ENCODE measurements at regions not wholly inside any gene's neighbourhood (a gene's known extent, or its start where the extent isn't known, plus 50 kb on each side); places are given as distances from the start of the nearest gene placed in this dataset.
A peak's percentile ranks its signal among the peaks of the same experiment; 100 is the strongest.

- WGBS (ENCODE audit: insufficient coverage, low coverage, missing lambda C conversion rate), result 15% methylated on average over 2 of the region's 2 CpGs
- TF ChIP-seq TRIM28 (IDR thresholded peaks at IDR 0.05), result peak; percentile 65; the same call in 1 of the 2 replicates
- TF ChIP-seq TRIM24 (IDR thresholded peaks at IDR 0.05), result 0 out of 4 replicates have a peak, but pooled peaks of 1 of the 2 experiments have one; percentile 36
- TF ChIP-seq FIP1L1 (IDR thresholded peaks at IDR 0.05; ENCODE audit: low read depth, low read length, poor library complexity, severe bottlenecking), result no peak
- TF ChIP-seq DACH1 (IDR thresholded peaks at IDR 0.05; ENCODE audit: partially characterized antibody), result no peak
- TF ChIP-seq CBX3 (IDR thresholded peaks at IDR 0.05; ENCODE audit: borderline replicate concordance in 1 of 2, low read length in 2 of 2), result peak in 1 of 2 experiments; percentile 62; a peak in 2 of 3 replicates
- TF ChIP-seq DEAF1 (CRISPR knock-in tag; IDR thresholded peaks at IDR 0.05), result no peak
- no peak for TF ChIP-seq PATZ1 (CRISPR knock-in tag; IDR thresholded peaks at IDR 0.05; ENCODE audit: borderline replicate concordance)
- no peak for TF ChIP-seq HDGF (IDR thresholded peaks at IDR 0.05)
- no peak for TF ChIP-seq ZSCAN32 (CRISPR knock-in tag; IDR thresholded peaks at IDR 0.05)
- no peak overlapping the region for H3K4me2 ChIP-seq (ENCODE audit: insufficient read depth, low read length)
- no peak overlapping the region for H3K27ac ChIP-seq (ENCODE audit: extremely low read depth, low read depth, low read length)
- FAIRE-seq, result no peak
- H2AFZ ChIP-seq (ENCODE audit: low read depth, low read length), result no peak overlapping the region
- in situ Hi-C loops (cut with MboI) (no loop called here), intact Hi-C loops (cut with micrococcal nuclease) (no loop called here)
- H3K27me3 ChIP-seq (ENCODE audit: control insufficient read depth in 2 of 2, insufficient read depth in 2 of 2, low read length in 2 of 2), result no peaks in the 10 kb centered on the region; a peak in 1 of 5 replicates
- BruUV-seq (replicated peaks), result no TSS peak
- H3K4me3 ChIP-seq, result no peak overlapping the region
- no peaks in the 10 kb centered on the region for H3K79me2 ChIP-seq (ENCODE audit: control insufficient read depth, insufficient read depth, low read length)
- no peaks in the 10 kb centered on the region for H3K9me3 ChIP-seq (replicated peaks; ENCODE audit: control insufficient read depth, insufficient read depth, low read depth, low read length)
- CTCF ChIA-PET (ENCODE audit: low intra/inter-chr PET ratio), result no interaction called here
- no peaks in the 10 kb centered on the region for H4K20me1 ChIP-seq (replicated peaks; ENCODE audit: control insufficient read depth, insufficient read depth, low read length)
- no peaks in the 10 kb centered on the region for H3K36me3 ChIP-seq (ENCODE audit: control insufficient read depth, insufficient read depth, low read length)
- ATAC-seq, result no peak
- POLR2A ChIA-PET, result no interaction called here
- no peaks in the 10 kb centered on the region for H3K9me1 ChIP-seq (ENCODE audit: control insufficient read depth, insufficient read depth, low read length)
- no peak for DNase-seq (ENCODE audit: extremely low read depth in 1 of 4, low spot score in 3 of 4)
- H3K9ac ChIP-seq (ENCODE audit: insufficient read depth in 1 of 2, low read depth in 2 of 2, low read length in 2 of 2), result no peak overlapping the region
- H3K4me1 ChIP-seq (replicated peaks in 1 of 2; ENCODE audit: control insufficient read depth in 2 of 2, insufficient read depth in 2 of 2, low read length in 2 of 2), result peaks cover 0 to 13% of the 10 kb centered on the region in 2 experiments; a peak in 2 of 5 replicates
These were observed 54.9 kb downstream of the DIO3 start for GRCh38 chr14:101616202-101616601.

Data from K562 (cell line).